CD14-positive monocyte (primary cell): ENCODE measurements at regions not wholly inside any gene's neighbourhood (a gene's known extent, or its start where the extent isn't known, plus 50 kb on each side); places are given as distances from the start of the nearest gene placed in this dataset.

Experiments
- DNase-seq, 3 donors: peaks; one replicate each; pipeline ENCODE4 v3.0.0-alpha.2; 2011 to 2022
- H2AFZ ChIP-seq: 2 replicates; pipeline ENCODE4 v1.6.0; 2012; ENCODE audit warnings: mild to moderate bottlenecking, low read depth, low read length, inconsistent platforms; ENCODE audit not compliant: insufficient read depth, poor library complexity, severe bottlenecking
- H3K27ac ChIP-seq, 2 donors: 1 replicate in 1 of 2; 2 replicates in 1 of 2; pipeline ENCODE4 v1.5.1; 2012 to 2013; ENCODE audit warnings: low read length in 2 of 2, control low read depth in 1 of 2, inconsistent platforms in 1 of 2, low read depth in 1 of 2, mild to moderate bottlenecking in 1 of 2
- H3K27me3 ChIP-seq, 2 donors: one replicate each; pipeline versions ENCODE4 v1.6.0 to v1.6.1; 2011 to 2013; ENCODE audit warnings: low read length in 2 of 2; ENCODE audit not compliant: control insufficient read depth in 2 of 2, insufficient read depth in 2 of 2
- H3K36me3 ChIP-seq, 2 donors: replicated peaks in 1 of 2; 1 replicate in 1 of 2; 2 replicates in 1 of 2; pipeline versions ENCODE4 v1.5.1 to v1.6.1; 2012 to 2013; ENCODE audit warnings: low read length in 2 of 2, control low read depth in 1 of 2, inconsistent platforms in 1 of 2, mild to moderate bottlenecking in 1 of 2; ENCODE audit not compliant: insufficient read depth in 2 of 2, control insufficient read depth in 1 of 2
- H3K4me1 ChIP-seq, 2 donors: 1 replicate in 1 of 2; 2 replicates in 1 of 2; pipeline versions ENCODE4 v1.5.1 to v1.6.1; 2012 to 2013; ENCODE audit warnings: low read length in 2 of 2, control low read depth in 1 of 2, inconsistent platforms in 1 of 2, mild to moderate bottlenecking in 1 of 2, moderate library complexity in 1 of 2; ENCODE audit not compliant: insufficient read depth in 2 of 2, control insufficient read depth in 1 of 2
- H3K4me2 ChIP-seq: replicated peaks from 2 replicates; pipeline ENCODE3; 2012; ENCODE audit warnings: low read length, moderate library complexity, mild to moderate bottlenecking; ENCODE audit not compliant: poor library complexity, severe bottlenecking; ENCODE audit errors: extremely low read depth
- H3K4me3 ChIP-seq, 3 experiments: fragments of 200-600 bp in 1 of 3; sonication (generic) in 1 of 3; replicated peaks in 1 of 3; 1 replicate in 2 of 3; 2 replicates in 1 of 3; pipeline ENCODE4 v1.5.1; 2011 to 2013; ENCODE audit warnings: low read length in 3 of 3, mild to moderate bottlenecking in 3 of 3, control low read depth in 2 of 3, low read depth in 2 of 3, inconsistent platforms in 1 of 3, moderate library complexity in 1 of 3
- H3K79me2 ChIP-seq: 2 replicates; pipeline ENCODE4 v1.6.0; 2012; ENCODE audit warnings: mild to moderate bottlenecking, control low read depth, inconsistent platforms, low read length, moderate library complexity; ENCODE audit not compliant: insufficient read depth
- H3K9ac ChIP-seq: 2 replicates; pipeline ENCODE4 v1.6.0; 2017; ENCODE audit warnings: low read length, mild to moderate bottlenecking; ENCODE audit not compliant: insufficient read depth, poor library complexity, severe bottlenecking
- H3K9me3 ChIP-seq, 2 donors: replicated peaks in 1 of 2; 1 replicate in 1 of 2; 2 replicates in 1 of 2; pipeline versions ENCODE4 v1.5.1 to v1.6.1; 2012 to 2013; ENCODE audit warnings: low read length in 2 of 2, control low read depth in 1 of 2; ENCODE audit not compliant: control insufficient read depth in 1 of 2, insufficient read depth in 1 of 2
- H4K20me1 ChIP-seq: 2 replicates; pipeline ENCODE4 v1.6.0; 2012; ENCODE audit warnings: mild to moderate bottlenecking, low read length, control low read depth, moderate library complexity; ENCODE audit not compliant: insufficient read depth
- H3K27ac Mint-ChIP-seq, 7 donors: one replicate each; pipeline ENCODE4 v1.8.0; 2020; ENCODE audit warnings: mild to moderate bottlenecking in 7 of 7, mixed read lengths in 7 of 7, moderate library complexity in 6 of 7, inconsistent platforms in 2 of 7
- H3K27me3 Mint-ChIP-seq, 3 donors: one replicate each; pipeline ENCODE4 v1.8.0; 2021 to 2022; ENCODE audit warnings: low read depth in 3 of 3, mild to moderate bottlenecking in 3 of 3, mixed read lengths in 3 of 3, moderate library complexity in 3 of 3, inconsistent platforms in 1 of 3
- H3K36me3 Mint-ChIP-seq, 2 donors: one replicate each; pipeline ENCODE4 v1.8.0; 2020; ENCODE audit warnings: mixed read lengths in 2 of 2, inconsistent platforms in 1 of 2, mild to moderate bottlenecking in 1 of 2
- H3K4me1 Mint-ChIP-seq: one replicate; pipeline ENCODE4 v1.8.0; 2020; ENCODE audit warnings: mild to moderate bottlenecking, mixed read lengths
- H3K4me3 Mint-ChIP-seq, 2 donors: one replicate each; pipeline ENCODE4 v1.8.0; 2020; ENCODE audit warnings: mild to moderate bottlenecking in 2 of 2, mixed read lengths in 2 of 2, moderate library complexity in 1 of 2
- H3K9me3 Mint-ChIP-seq, 7 donors: one replicate each; pipeline ENCODE4 v1.8.0; 2020 to 2022; ENCODE audit warnings: mixed read lengths in 7 of 7, mild to moderate bottlenecking in 6 of 7, moderate library complexity in 6 of 7, inconsistent platforms in 2 of 7
- CTCF ChIP-seq: fragments of 200-600 bp; IDR thresholded peaks from one replicate; pipeline ENCODE4 v1.8.0; 2022; ENCODE audit warnings: antibody characterized with exemption, mild to moderate bottlenecking
- WGBS: methylation state at CpG from one replicate; pipeline ENCODE4 v1.1.5; 2013; ENCODE audit warnings: missing lambda C conversion rate; ENCODE audit not compliant: insufficient coverage; 5-methylcytosine and 5-hydroxymethylcytosine counted together
- intact Hi-C, 2 donors: fragments of 100-400 bp; cut with micrococcal nuclease; formaldehyde crosslinking; loops; one replicate each; pipeline versions ENCODE4 v1.15.0 to v1.15.1; 2023

- Histone ChIP-seq H2AFZ (no peak overlapping the region), H3K27ac (no peak overlapping the region), H3K79me2 (no peaks in the 10 kb centered on the region), H3K4me3 (no peak overlapping the region), H3K4me1 (no peaks in the 10 kb centered on the region), H3K9me3 (peaks cover 0 to 13% of the 10 kb centered on the region in 2 donors), H3K36me3 (no peaks in the 10 kb centered on the region), H3K9ac (no peak overlapping the region), H3K27me3 (no peaks in the 10 kb centered on the region), H4K20me1 (no peaks in the 10 kb centered on the region), H3K4me2 (no peak overlapping the region)
- Mint-ChIP-seq H3K36me3 (no peaks in the 10 kb centered on the region), H3K27ac (no peak overlapping the region), H3K9me3 (peaks cover 0 to 8% (median 3%) of the 10 kb centered on the region in 7 donors), H3K4me3 (no peak overlapping the region), H3K4me1 (no peaks in the 10 kb centered on the region), H3K27me3 (peaks cover 0 to 2% (median 0%) of the 10 kb centered on the region in 3 donors)
- 93% methylated on average over 3 of the region's 7 CpGs for WGBS
- intact Hi-C loops = no loop called here
- no peak for DNase-seq
- no peak for TF ChIP-seq CTCF
Observed at GRCh38 chr16:6096931-6097670, 999.5 kb upstream of the EEF2KMT start.

GRCh38 chr16:6095414-6095813, 997.8 kb upstream of the EEF2KMT start:
- Mint-ChIP-seq H3K4me3 (no peak overlapping the region), H3K27ac (peak overlapping the region in 1 of 7 donors; percentile 31), H3K4me1 (no peaks in the 10 kb centered on the region), H3K9me3 (peaks cover 0 to 10% (median 4%) of the 10 kb centered on the region in 7 donors), H3K36me3 (no peaks in the 10 kb centered on the region), H3K27me3 (peaks cover 0 to 3% (median 0%) of the 10 kb centered on the region in 3 donors)
- Histone ChIP-seq H3K4me1 (no peaks in the 10 kb centered on the region), H3K36me3 (no peaks in the 10 kb centered on the region), H3K9me3 (peaks cover 0 to 9% of the 10 kb centered on the region in 2 donors), H3K4me3 (no peak overlapping the region), H2AFZ (no peak overlapping the region), H3K9ac (no peak overlapping the region), H3K27me3 (no peaks in the 10 kb centered on the region), H3K79me2 (no peaks in the 10 kb centered on the region), H4K20me1 (no peaks in the 10 kb centered on the region), H3K27ac (no peak overlapping the region), H3K4me2 (no peak overlapping the region)
- no peak for TF ChIP-seq CTCF
- intact Hi-C loops = no loop called here
- WGBS = 88% methylated on average over 3 of the region's 5 CpGs
- DNase-seq = no peak
